ENCODE measurements at regions not wholly inside any gene's neighbourhood (a gene's known extent, or its start where the extent isn't known, plus 50 kb on each side); places are given as distances from the start of the nearest gene placed in this dataset.
"Not testable (repeated sequence)": the region's sequence is repeated elsewhere in the genome, so short reads cannot be mapped to it uniquely, and the experiment has no call there.

- DNase-seq (ENCODE audit: low spot score), result no peak
Observed at GRCh38 chr11:69869311-69869939, 50.2 kb upstream of the FGF3 start.

GRCh38 chr11:69870766-69871165 lies 51.5 kb upstream of the FGF3 start:
- DNase-seq (ENCODE audit: low spot score), result no peak

- no peak for DNase-seq (ENCODE audit: low spot score)
Observed at GRCh38 chr11:69873166-69874077, 54.2 kb upstream of the FGF3 start.

GRCh38 chr11:69874178-69874983 lies 55.2 kb upstream of the FGF3 start:
- DNase-seq (ENCODE audit: low spot score), result no peak

GRCh38 chr11:69874984-69875624 lies 55.9 kb upstream of the FGF3 start:
- DNase-seq (ENCODE audit: low spot score), result no peak

GRCh38 chr11:69876013-69876412 lies 56.8 kb upstream of the FGF3 start:
- no peak for DNase-seq (ENCODE audit: low spot score)

- DNase-seq (ENCODE audit: low spot score), result no peak
Observed at GRCh38 chr11:69877235-69877634, 58.0 kb upstream of the FGF3 start.

GRCh38 chr11:69877704-69878103 lies 58.5 kb upstream of the FGF3 start:
- DNase-seq (ENCODE audit: low spot score), result not testable (repeated sequence)

GRCh38 chr11:69878144-69878883 lies 59.1 kb upstream of the FGF3 start:
- DNase-seq (ENCODE audit: low spot score), result no peak

- DNase-seq (ENCODE audit: low spot score), result no peak
Observed at GRCh38 chr11:69878927-69879728, 59.9 kb upstream of the FGF3 start.

- DNase-seq (ENCODE audit: low spot score), result no peak
Observed at GRCh38 chr11:69879729-69880005, 60.5 kb upstream of the FGF3 start.

GRCh38 chr11:69880041-69880825 lies 61.0 kb upstream of the FGF3 start:
- no peak for DNase-seq (ENCODE audit: low spot score)

- no peak for DNase-seq (ENCODE audit: low spot score)
Observed at GRCh38 chr11:69880826-69881445, 61.7 kb upstream of the FGF3 start.

- DNase-seq (ENCODE audit: low spot score), result no peak
Observed at GRCh38 chr11:69881467-69882269, 62.5 kb upstream of the FGF3 start.

- no peak for DNase-seq (ENCODE audit: low spot score)
Observed at GRCh38 chr11:69882270-69882608, 63.0 kb upstream of the FGF3 start.

GRCh38 chr11:69883292-69884255 lies 64.4 kb upstream of the FGF3 start:
- no peak for DNase-seq (ENCODE audit: low spot score)

GRCh38 chr11:69884286-69884685 lies 65.1 kb upstream of the FGF3 start:
- DNase-seq (ENCODE audit: low spot score), result no peak

Data from HT-29 (cell line).